Progenitor cell of endocrine pancreas (in vitro differentiated cells): ENCODE measurements at regions not wholly inside any gene's neighbourhood (a gene's known extent, or its start where the extent isn't known, plus 50 kb on each side); places are given as distances from the start of the nearest gene placed in this dataset.

Experiments used
- DNase-seq: peaks from one replicate; pipeline ENCODE4 v3.0.0; 2021; ENCODE audit warnings: low spot score; ENCODE audit not compliant: unreplicated experiment
- H3K27ac Mint-ChIP-seq: 2 replicates; pipeline ENCODE4 v1.8.0; 2021; ENCODE audit warnings: mild to moderate bottlenecking, moderate library complexity, mixed read lengths
- H3K27me3 Mint-ChIP-seq: 2 replicates; pipeline ENCODE4 v1.8.0; 2021; ENCODE audit warnings: mixed read lengths
- H3K36me3 Mint-ChIP-seq: 2 replicates; pipeline ENCODE4 v1.8.0; 2022; ENCODE audit warnings: mixed read lengths; ENCODE audit not compliant: insufficient read depth
- H3K4me1 Mint-ChIP-seq: 2 replicates; pipeline ENCODE4 v1.8.0; 2021; ENCODE audit warnings: low read depth, mixed read lengths
- H3K4me3 Mint-ChIP-seq: 2 replicates; pipeline ENCODE4 v1.8.0; 2021; ENCODE audit warnings: low read depth, mild to moderate bottlenecking, moderate library complexity, mixed read lengths
- H3K9me3 Mint-ChIP-seq: 2 replicates; pipeline ENCODE4 v1.8.0; 2021; ENCODE audit warnings: low read depth, mixed read lengths
- TF ChIP-seq, protein P1 (sequence below): fragments of 200-600 bp; sonication (generic); IDR thresholded peaks from one replicate; pipeline ENCODE4 v1.5.0; 2021; ENCODE audit warnings: antibody characterized with exemption, mild to moderate bottlenecking; ENCODE audit not compliant: unreplicated experiment

DNA sequence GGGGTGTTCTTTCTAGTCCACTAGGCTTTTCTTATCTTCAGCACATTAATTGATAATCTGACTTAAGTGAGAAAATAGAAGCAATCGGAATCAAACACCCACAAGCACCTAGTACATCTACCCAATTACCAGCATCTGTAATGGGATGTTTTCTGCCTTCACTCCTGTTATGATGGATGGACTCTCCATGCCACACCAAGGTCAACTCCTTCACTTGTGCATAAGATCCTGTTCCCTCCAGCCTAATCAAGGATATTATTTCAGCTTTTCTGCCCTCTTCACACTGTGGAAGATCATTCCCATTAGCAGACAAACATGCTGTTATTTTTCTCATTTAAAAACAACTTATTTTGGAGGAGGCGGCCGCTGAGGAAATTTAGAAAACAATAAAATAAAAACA lies 162.0 kb upstream of the EDIL3 start:
- Mint-ChIP-seq H3K9me3 (peaks cover under 1% of the 10 kb centered on the region), H3K4me1 (no peaks in the 10 kb centered on the region)

GRCh38 chr5:84536797-84537196 lies 152.1 kb upstream of the EDIL3 start:
- Mint-ChIP-seq H3K4me3 (no peak overlapping the region), H3K9me3 (peaks cover 16% of the 10 kb centered on the region)

More for the DNA sequence above, 162.0 kb upstream of the EDIL3 start:
- H3K4me3 Mint-ChIP-seq: no peak overlapping the region
- TF ChIP-seq, protein P1, sequence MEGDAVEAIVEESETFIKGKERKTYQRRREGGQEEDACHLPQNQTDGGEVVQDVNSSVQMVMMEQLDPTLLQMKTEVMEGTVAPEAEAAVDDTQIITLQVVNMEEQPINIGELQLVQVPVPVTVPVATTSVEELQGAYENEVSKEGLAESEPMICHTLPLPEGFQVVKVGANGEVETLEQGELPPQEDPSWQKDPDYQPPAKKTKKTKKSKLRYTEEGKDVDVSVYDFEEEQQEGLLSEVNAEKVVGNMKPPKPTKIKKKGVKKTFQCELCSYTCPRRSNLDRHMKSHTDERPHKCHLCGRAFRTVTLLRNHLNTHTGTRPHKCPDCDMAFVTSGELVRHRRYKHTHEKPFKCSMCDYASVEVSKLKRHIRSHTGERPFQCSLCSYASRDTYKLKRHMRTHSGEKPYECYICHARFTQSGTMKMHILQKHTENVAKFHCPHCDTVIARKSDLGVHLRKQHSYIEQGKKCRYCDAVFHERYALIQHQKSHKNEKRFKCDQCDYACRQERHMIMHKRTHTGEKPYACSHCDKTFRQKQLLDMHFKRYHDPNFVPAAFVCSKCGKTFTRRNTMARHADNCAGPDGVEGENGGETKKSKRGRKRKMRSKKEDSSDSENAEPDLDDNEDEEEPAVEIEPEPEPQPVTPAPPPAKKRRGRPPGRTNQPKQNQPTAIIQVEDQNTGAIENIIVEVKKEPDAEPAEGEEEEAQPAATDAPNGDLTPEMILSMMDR: no peak
- no peaks in the 10 kb centered on the region for H3K27me3 Mint-ChIP-seq
- no peak overlapping the region for H3K27ac Mint-ChIP-seq
- DNase-seq: no peak
- no peaks in the 10 kb centered on the region for H3K36me3 Mint-ChIP-seq

DNA sequence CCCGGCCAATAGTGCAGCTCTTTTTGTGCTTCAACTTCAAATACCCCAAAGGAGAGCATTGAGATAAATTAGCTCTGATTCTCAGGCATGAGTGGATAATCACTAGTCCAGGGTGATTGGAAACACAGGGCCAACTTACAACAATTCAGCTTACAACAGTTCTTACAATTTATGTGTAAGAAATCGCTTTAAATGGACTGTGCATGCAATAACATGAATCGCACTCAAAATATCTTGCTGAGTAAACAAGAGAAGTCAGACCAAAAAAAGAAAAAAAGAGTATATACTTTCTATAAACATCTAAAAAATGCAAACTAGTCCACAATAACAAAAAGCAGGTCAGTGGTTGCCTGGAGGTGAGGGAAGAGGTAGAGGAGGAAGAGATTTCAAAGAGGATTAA lies 150.6 kb upstream of the EDIL3 start:
- H3K4me3 Mint-ChIP-seq: no peak overlapping the region
- H3K27me3 Mint-ChIP-seq: no peaks in the 10 kb centered on the region
- no peaks in the 10 kb centered on the region for H3K4me1 Mint-ChIP-seq
- H3K9me3 Mint-ChIP-seq: peaks cover 9% of the 10 kb centered on the region
- H3K36me3 Mint-ChIP-seq: no peaks in the 10 kb centered on the region
- H3K27ac Mint-ChIP-seq: no peak overlapping the region
- TF ChIP-seq, protein P1: no peak
- no peak for DNase-seq

More at GRCh38 chr5:84536797-84537196, 152.1 kb upstream of the EDIL3 start:
- no peak overlapping the region for H3K27ac Mint-ChIP-seq
- no peaks in the 10 kb centered on the region for H3K4me1 Mint-ChIP-seq
- no peaks in the 10 kb centered on the region for H3K27me3 Mint-ChIP-seq
- TF ChIP-seq, protein P1: no peak
- H3K36me3 Mint-ChIP-seq: no peaks in the 10 kb centered on the region
- DNase-seq: no peak

DNA sequence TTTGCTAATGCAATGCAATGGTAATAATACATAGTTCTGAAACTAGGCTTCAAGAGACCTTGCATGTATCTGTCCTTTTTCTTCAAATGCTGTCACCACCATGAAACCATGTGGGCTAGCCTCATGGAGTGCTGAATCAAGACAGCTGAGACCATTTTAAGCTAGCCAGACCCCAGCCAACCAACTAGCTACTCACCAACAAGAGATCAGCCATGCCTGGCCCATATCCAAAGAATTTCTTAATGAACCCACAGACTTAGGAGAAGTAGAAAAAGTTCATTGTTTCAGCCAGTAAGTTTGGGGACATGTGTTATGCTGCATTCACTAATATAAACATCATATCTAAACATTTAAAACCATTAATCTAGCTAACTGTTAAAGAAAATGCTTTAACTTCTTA lies 139.8 kb upstream of the EDIL3 start:
- H3K36me3 Mint-ChIP-seq: no peaks in the 10 kb centered on the region
- no peaks in the 10 kb centered on the region for H3K9me3 Mint-ChIP-seq
- no peaks in the 10 kb centered on the region for H3K27me3 Mint-ChIP-seq
- TF ChIP-seq, protein P1: no peak
- H3K4me3 Mint-ChIP-seq: no peak overlapping the region
- no peaks in the 10 kb centered on the region for H3K4me1 Mint-ChIP-seq
- DNase-seq: no peak
- no peak overlapping the region for H3K27ac Mint-ChIP-seq

DNA sequence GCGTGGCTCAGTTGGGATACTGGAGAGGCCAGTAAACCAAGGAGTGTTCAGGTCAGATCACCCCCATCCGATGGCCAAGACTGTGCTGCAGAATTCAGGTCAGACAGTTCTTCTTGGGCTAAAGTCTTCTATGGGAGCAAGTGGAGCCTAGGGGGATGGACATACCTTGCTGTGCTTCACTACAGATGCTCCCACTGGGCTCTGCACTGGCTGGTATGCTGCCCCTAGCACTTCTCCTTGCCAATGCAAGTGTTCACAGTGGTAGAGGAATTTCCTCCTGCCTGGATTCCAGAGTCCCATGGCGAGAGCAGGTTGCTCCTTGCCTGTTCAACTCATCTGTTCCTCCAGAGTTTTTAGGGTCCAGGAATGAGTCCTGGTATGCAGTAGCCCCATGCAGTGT lies 134.2 kb upstream of the EDIL3 start:
- TF ChIP-seq, protein P1: no peak

More for the DNA sequence above, 134.2 kb upstream of the EDIL3 start:
- Mint-ChIP-seq H3K27me3 (no peaks in the 10 kb centered on the region), H3K27ac (no peak overlapping the region), H3K9me3 (no peaks in the 10 kb centered on the region), H3K4me1 (no peaks in the 10 kb centered on the region), H3K4me3 (no peak overlapping the region), H3K36me3 (no peaks in the 10 kb centered on the region)
- DNase-seq: no peak
